Activated CD8-positive, alpha-beta T cell treated with anti-CD3 and anti-CD28 coated beads, Interleukin-2, amount 10 ng/mL, durations not matched to agents 7 days and 5 days (primary cell): ENCODE measurements at regions not wholly inside any gene's neighbourhood (a gene's known extent, or its start where the extent isn't known, plus 50 kb on each side); places are given as distances from the start of the nearest gene placed in this dataset.

Source experiments
- ATAC-seq: fragments of 150-1000 bp; cut with Tn5 transposase; one replicate; pipeline ENCODE4 v1.10.0; 2021; ENCODE audit warnings: moderate library complexity
- CTCF ChIA-PET: fragments of 350-600 bp; sonication (Branson Sonifier 250); formaldehyde crosslinking; loops from one replicate; lab custom pipeline; 2021; ENCODE audit warnings: antibody characterized with exemption; lab: Charles Lee
- POLR2A ChIA-PET: fragments of 350-600 bp; sonication (Branson Sonifier 250); formaldehyde crosslinking; loops from one replicate; lab custom pipeline; 2021; ENCODE audit warnings: antibody characterized with exemption; lab: Charles Lee
- DNase-seq: peaks from one replicate; pipeline ENCODE4 v3.0.0-alpha.2; 2020
- H3K27ac Mint-ChIP-seq: one replicate; pipeline ENCODE4 v1.8.0; 2021; ENCODE audit warnings: mild to moderate bottlenecking, mixed read lengths
- H3K27me3 Mint-ChIP-seq: one replicate; pipeline ENCODE4 v1.8.0; 2021; ENCODE audit warnings: low read depth, mixed read lengths
- H3K36me3 Mint-ChIP-seq: one replicate; pipeline ENCODE4 v1.8.0; 2021; ENCODE audit warnings: low read depth, mixed read lengths
- H3K4me1 Mint-ChIP-seq: one replicate; pipeline ENCODE4 v1.8.0; 2021; ENCODE audit warnings: low read depth, mixed read lengths
- H3K4me3 Mint-ChIP-seq: one replicate; pipeline ENCODE4 v1.8.0; 2021; ENCODE audit warnings: mild to moderate bottlenecking, mixed read lengths
- H3K9me3 Mint-ChIP-seq: one replicate; pipeline ENCODE4 v1.8.0; 2022; ENCODE audit warnings: mixed read lengths; ENCODE audit not compliant: insufficient read depth

- ChIA-PET POLR2A (no interaction called here), CTCF (no interaction called here)
- ATAC-seq (no peak), DNase-seq (no peak)
- no peaks in the 10 kb centered on the region for H3K27me3 Mint-ChIP-seq
- no peaks in the 10 kb centered on the region for H3K9me3 Mint-ChIP-seq
- H3K27ac Mint-ChIP-seq = no peak overlapping the region
- no peak overlapping the region for H3K4me3 Mint-ChIP-seq
- no peaks in the 10 kb centered on the region for H3K4me1 Mint-ChIP-seq
- H3K36me3 Mint-ChIP-seq = no peaks in the 10 kb centered on the region
Measured at GRCh38 chr20:40565001-40565681, 123.9 kb downstream of the MAFB start.

GRCh38 chr20:40563296-40563950 is 125.6 kb downstream of the MAFB start:
- CTCF ChIA-PET = no interaction called here

GRCh38 chr20:40562031-40562430 is 127.0 kb downstream of the MAFB start:
- Mint-ChIP-seq H3K9me3 (no peaks in the 10 kb centered on the region), H3K4me1 (no peaks in the 10 kb centered on the region), H3K4me3 (no peak overlapping the region), H3K36me3 (no peaks in the 10 kb centered on the region), H3K27ac (no peak overlapping the region), H3K27me3 (peaks cover under 1% of the 10 kb centered on the region)
- CTCF ChIA-PET = no interaction called here
- POLR2A ChIA-PET = no interaction called here
- ATAC-seq (no peak), DNase-seq (no peak)

More at GRCh38 chr20:40563296-40563950, 125.6 kb downstream of the MAFB start:
- no peak for DNase-seq
- Mint-ChIP-seq H3K9me3 (no peaks in the 10 kb centered on the region), H3K4me1 (no peaks in the 10 kb centered on the region), H3K36me3 (no peaks in the 10 kb centered on the region), H3K27me3 (no peaks in the 10 kb centered on the region), H3K27ac (no peak overlapping the region), H3K4me3 (no peak overlapping the region)
- no peak for ATAC-seq
- POLR2A ChIA-PET = no interaction called here

DNA sequence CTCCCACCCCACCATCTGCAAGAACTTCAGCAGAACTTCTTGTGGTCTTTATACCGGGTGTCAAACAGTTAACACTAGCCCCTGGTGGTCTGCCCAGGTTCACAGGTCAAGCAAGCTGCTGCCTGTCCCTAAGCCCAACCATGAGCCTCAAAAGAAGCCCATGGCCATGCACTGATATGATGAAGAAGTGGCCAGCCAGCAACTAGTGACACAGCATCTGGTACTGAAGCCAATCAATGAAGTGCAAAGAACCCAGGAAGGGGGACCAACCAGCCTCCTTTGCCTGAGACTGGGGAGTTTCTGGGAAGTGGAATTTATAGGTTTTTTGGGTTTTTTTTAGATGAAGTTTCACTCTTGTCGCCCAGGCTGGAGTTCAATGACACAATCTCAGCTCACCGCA is 127.8 kb downstream of the MAFB start:
- no peak overlapping the region for H3K4me3 Mint-ChIP-seq
- H3K4me1 Mint-ChIP-seq = no peaks in the 10 kb centered on the region
- POLR2A ChIA-PET = no interaction called here

GRCh38 chr20:40558212-40558611 is 130.8 kb downstream of the MAFB start:
- ChIA-PET CTCF (no interaction called here), POLR2A (no interaction called here)
- no peaks in the 10 kb centered on the region for H3K36me3 Mint-ChIP-seq

More for the DNA sequence above, 127.8 kb downstream of the MAFB start:
- H3K36me3 Mint-ChIP-seq = no peaks in the 10 kb centered on the region
- CTCF ChIA-PET = no interaction called here
- ATAC-seq (no peak), DNase-seq (no peak)
- no peaks in the 10 kb centered on the region for H3K9me3 Mint-ChIP-seq
- H3K27me3 Mint-ChIP-seq = peaks cover 3% of the 10 kb centered on the region
- H3K27ac Mint-ChIP-seq = no peak overlapping the region

GRCh38 chr20:40551125-40551530 is 137.9 kb downstream of the MAFB start:
- Mint-ChIP-seq H3K9me3 (no peaks in the 10 kb centered on the region), H3K4me1 (no peaks in the 10 kb centered on the region), H3K4me3 (no peak overlapping the region), H3K27me3 (peaks cover 9% of the 10 kb centered on the region), H3K36me3 (no peaks in the 10 kb centered on the region), H3K27ac (no peak overlapping the region)
- ChIA-PET CTCF (no interaction called here), POLR2A (no interaction called here)
- no peak for DNase-seq
- ATAC-seq = no peak

More at GRCh38 chr20:40558212-40558611, 130.8 kb downstream of the MAFB start:
- DNase-seq = no peak
- no peak overlapping the region for H3K4me3 Mint-ChIP-seq
- no peaks in the 10 kb centered on the region for H3K4me1 Mint-ChIP-seq
- H3K9me3 Mint-ChIP-seq = no peaks in the 10 kb centered on the region
- ATAC-seq = no peak
- H3K27ac Mint-ChIP-seq = no peak overlapping the region
- H3K27me3 Mint-ChIP-seq = peaks cover 9% of the 10 kb centered on the region

DNA sequence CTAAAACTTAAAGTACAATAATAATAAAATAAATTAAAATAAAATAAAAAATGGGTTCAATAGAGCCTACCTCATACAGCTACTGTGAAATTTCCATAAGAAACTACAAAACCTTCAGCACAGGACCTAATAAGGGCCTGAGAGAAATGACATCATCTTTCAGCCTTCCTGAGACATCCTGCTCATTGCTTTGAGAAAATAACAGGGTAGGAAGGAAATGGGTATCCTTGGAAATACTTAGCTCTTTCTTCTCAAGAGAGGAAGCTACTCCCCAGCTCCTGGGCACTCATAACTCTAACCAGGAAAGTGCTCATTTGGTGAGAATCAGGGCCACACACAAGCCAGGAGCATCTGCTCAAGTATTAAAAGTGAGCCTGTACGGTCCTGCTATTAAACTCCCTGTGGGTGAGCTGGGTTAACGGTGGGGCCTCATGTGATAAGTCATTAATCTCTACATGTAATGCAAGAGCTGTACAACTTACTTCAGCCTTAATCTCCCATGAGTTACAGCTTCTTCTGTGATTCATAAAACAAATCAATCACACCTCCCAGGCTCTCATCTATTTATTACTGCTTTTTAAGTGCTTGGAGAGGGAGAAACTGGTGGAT is 141.4 kb downstream of the MAFB start:
- POLR2A ChIA-PET = no interaction called here
- CTCF ChIA-PET = no interaction called here

GRCh38 chr20:40545478-40545877 is 143.6 kb downstream of the MAFB start:
- no peaks in the 10 kb centered on the region for H3K4me1 Mint-ChIP-seq
- H3K9me3 Mint-ChIP-seq = no peaks in the 10 kb centered on the region
- H3K36me3 Mint-ChIP-seq = no peaks in the 10 kb centered on the region
- ChIA-PET CTCF (no interaction called here), POLR2A (no interaction called here)
- no peak overlapping the region for H3K4me3 Mint-ChIP-seq
- no peak overlapping the region for H3K27ac Mint-ChIP-seq
- no peak for DNase-seq
- no peak for ATAC-seq
- peaks cover 2% of the 10 kb centered on the region for H3K27me3 Mint-ChIP-seq

More for the DNA sequence above, 141.4 kb downstream of the MAFB start:
- DNase-seq = no peak
- Mint-ChIP-seq H3K9me3 (no peaks in the 10 kb centered on the region), H3K36me3 (no peaks in the 10 kb centered on the region), H3K4me1 (no peaks in the 10 kb centered on the region), H3K27ac (no peak overlapping the region), H3K27me3 (peaks cover 2% of the 10 kb centered on the region), H3K4me3 (no peak overlapping the region)
- no peak for ATAC-seq

DNA sequence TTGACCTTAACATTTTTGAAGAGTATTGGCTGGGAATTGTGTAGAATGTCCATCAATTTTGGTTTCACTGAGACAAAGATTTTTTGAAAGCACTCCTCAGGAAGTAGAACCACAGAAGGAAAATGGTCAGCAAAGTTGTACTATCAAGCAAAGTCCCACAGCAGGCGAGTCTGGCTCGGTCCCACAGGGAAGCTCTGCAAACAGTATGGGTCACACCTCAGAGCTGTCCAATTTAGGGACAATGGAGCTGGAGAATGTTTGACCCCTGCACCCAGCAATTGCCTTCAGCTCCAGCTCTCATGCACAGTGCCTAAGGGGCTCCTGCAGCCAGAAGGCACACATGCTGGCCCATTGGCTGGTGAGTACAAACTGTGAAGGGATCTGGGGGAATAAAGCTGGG is 147.0 kb downstream of the MAFB start:
- Mint-ChIP-seq H3K9me3 (no peaks in the 10 kb centered on the region), H3K4me3 (no peak overlapping the region), H3K27me3 (peaks cover 2% of the 10 kb centered on the region), H3K4me1 (no peaks in the 10 kb centered on the region), H3K27ac (no peak overlapping the region), H3K36me3 (no peaks in the 10 kb centered on the region)
- no peak for DNase-seq
- CTCF ChIA-PET = no interaction called here
- POLR2A ChIA-PET = no interaction called here
- ATAC-seq = no peak

DNA sequence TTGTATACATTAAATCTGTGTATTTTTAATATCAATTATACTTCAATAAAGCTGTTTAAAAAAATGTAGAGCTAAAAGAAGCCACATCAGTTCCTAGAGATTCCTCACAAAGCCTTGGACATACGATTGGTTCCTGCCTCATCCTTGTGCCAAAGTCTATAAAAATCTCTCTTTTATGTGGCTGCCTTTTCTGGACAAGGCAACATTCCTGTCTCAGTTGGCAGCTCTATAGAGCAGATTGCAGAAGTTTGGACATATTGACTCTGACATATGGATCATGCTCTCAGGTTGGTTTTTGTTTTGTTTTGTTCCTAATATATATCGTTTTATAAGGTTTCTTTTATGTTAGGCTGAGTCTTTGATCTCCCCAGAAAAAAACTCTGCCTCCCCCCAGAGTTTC is 148.9 kb downstream of the MAFB start:
- no peaks in the 10 kb centered on the region for H3K36me3 Mint-ChIP-seq
- H3K4me1 Mint-ChIP-seq = no peaks in the 10 kb centered on the region
- CTCF ChIA-PET = no interaction called here
- H3K9me3 Mint-ChIP-seq = no peaks in the 10 kb centered on the region
- no peak overlapping the region for H3K27ac Mint-ChIP-seq
- peaks cover 2% of the 10 kb centered on the region for H3K27me3 Mint-ChIP-seq
- DNase-seq (no peak), ATAC-seq (no peak)
- POLR2A ChIA-PET = no interaction called here
- H3K4me3 Mint-ChIP-seq = no peak overlapping the region

GRCh38 chr20:40538131-40538530 is 150.9 kb downstream of the MAFB start:
- Mint-ChIP-seq H3K9me3 (no peaks in the 10 kb centered on the region), H3K4me1 (no peaks in the 10 kb centered on the region), H3K36me3 (no peaks in the 10 kb centered on the region), H3K27me3 (peaks cover 2% of the 10 kb centered on the region), H3K4me3 (no peak overlapping the region), H3K27ac (no peak overlapping the region)
- ChIA-PET CTCF (no interaction called here), POLR2A (no interaction called here)
- ATAC-seq = no peak
- no peak for DNase-seq

DNA sequence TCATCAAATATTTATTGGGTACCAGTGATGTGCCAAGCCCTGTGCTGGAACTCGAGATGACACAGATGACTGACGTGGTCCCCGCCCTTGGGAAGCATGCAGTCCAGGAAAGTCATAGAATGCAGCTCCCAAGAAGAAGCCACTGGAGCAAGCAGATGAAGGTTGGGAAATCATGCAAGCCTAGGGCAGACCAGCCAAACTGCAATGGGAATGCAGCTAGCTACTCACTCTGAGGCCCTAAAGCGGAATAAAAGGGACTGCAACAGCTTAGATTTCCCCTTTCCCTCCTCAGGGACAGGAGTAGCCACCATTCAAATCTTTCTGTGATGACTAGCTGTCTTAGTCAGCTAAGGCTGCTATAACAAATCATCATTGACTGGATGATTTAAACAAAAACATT is 152.2 kb downstream of the MAFB start:
- H3K27ac Mint-ChIP-seq = no peak overlapping the region
- H3K36me3 Mint-ChIP-seq = no peaks in the 10 kb centered on the region
- ATAC-seq (no peak), DNase-seq (no peak)
- ChIA-PET CTCF (no interaction called here), POLR2A (no interaction called here)
- peaks cover 7% of the 10 kb centered on the region for H3K9me3 Mint-ChIP-seq
- no peak overlapping the region for H3K4me3 Mint-ChIP-seq
- no peaks in the 10 kb centered on the region for H3K4me1 Mint-ChIP-seq
- H3K27me3 Mint-ChIP-seq = peaks cover 2% of the 10 kb centered on the region
